WTC11 (cell line): ENCODE measurements at regions not wholly inside any gene's neighbourhood (a gene's known extent, or its start where the extent isn't known, plus 50 kb on each side); places are given as distances from the start of the nearest gene placed in this dataset.

Experiments used
- ATF2 ChIP-seq: sonication (generic); formaldehyde crosslinking; IDR thresholded peaks from 2 replicates; pipeline ENCODE4 v1.8.1; 2022; ENCODE audit warnings: low read depth, missing genetic modification reagents, borderline replicate concordance
- CTCF ChIP-seq: fragments of 200-600 bp; IDR thresholded peaks from 2 replicates; pipeline ENCODE4 v1.8.0; 2022; ENCODE audit warnings: antibody characterized with exemption
- GTF2I ChIP-seq: fragments of 250-450 bp; sonication (Bioruptor Pico); conservative IDR thresholded peaks from 2 replicates; pipeline ENCODE4 v1.4.0; 2021; ENCODE audit warnings: mild to moderate bottlenecking
- JUN ChIP-seq: sonication (generic); formaldehyde crosslinking; IDR thresholded peaks from 2 replicates; pipeline ENCODE4 v1.8.0; 2023; ENCODE audit warnings: mild to moderate bottlenecking, missing genetic modification reagents
- NFATC4 ChIP-seq: fragments of 250-450 bp; sonication (Bioruptor Pico); IDR thresholded peaks from 2 replicates; pipeline ENCODE4 v1.9.0; 2021; ENCODE audit warnings: mild to moderate bottlenecking
- NR3C1 ChIP-seq: sonication (generic); formaldehyde crosslinking; conservative IDR thresholded peaks from 2 replicates; pipeline ENCODE4 v1.8.1; 2023; ENCODE audit warnings: low read depth, mild to moderate bottlenecking, missing genetic modification reagents
- SMAD3 ChIP-seq: sonication (generic); formaldehyde crosslinking; IDR thresholded peaks from 2 replicates; pipeline ENCODE4 v1.8.0; 2022; ENCODE audit warnings: missing genetic modification reagents, mild to moderate bottlenecking, borderline replicate concordance
- SP1 ChIP-seq: sonication (generic); formaldehyde crosslinking; conservative IDR thresholded peaks from 2 replicates; pipeline ENCODE4 v1.8.1; 2022; ENCODE audit warnings: missing genetic modification reagents
- TP53 ChIP-seq: sonication (generic); formaldehyde crosslinking; IDR thresholded peaks from 2 replicates; pipeline ENCODE4 v1.8.1; 2023; ENCODE audit warnings: mild to moderate bottlenecking, missing genetic modification reagents
- ZBTB43 ChIP-seq: sonication (generic); formaldehyde crosslinking; IDR thresholded peaks from 2 replicates; pipeline ENCODE4 v1.8.1; 2023; ENCODE audit warnings: mild to moderate bottlenecking, missing genetic modification reagents
- ZNF121 ChIP-seq: sonication (generic); formaldehyde crosslinking; IDR thresholded peaks from 2 replicates; pipeline ENCODE4 v1.8.0; 2023; ENCODE audit warnings: missing genetic modification reagents
- TF ChIP-seq, protein P1 (sequence below): sonication (generic); formaldehyde crosslinking; IDR thresholded peaks from 2 replicates; pipeline ENCODE4 v1.8.0; 2022; ENCODE audit warnings: mild to moderate bottlenecking, missing genetic modification reagents
- TF ChIP-seq, protein P2 (sequence below): fragments of 250-450 bp; sonication (Bioruptor Pico); conservative IDR thresholded peaks from 2 replicates; pipeline ENCODE4 v1.9.0; 2021; ENCODE audit warnings: mild to moderate bottlenecking
- TF ChIP-seq, protein P3 (sequence below): sonication (generic); formaldehyde crosslinking; IDR thresholded peaks from 2 replicates; pipeline ENCODE4 v1.8.1; 2023; ENCODE audit warnings: mild to moderate bottlenecking, missing genetic modification reagents, moderate library complexity

DNA sequence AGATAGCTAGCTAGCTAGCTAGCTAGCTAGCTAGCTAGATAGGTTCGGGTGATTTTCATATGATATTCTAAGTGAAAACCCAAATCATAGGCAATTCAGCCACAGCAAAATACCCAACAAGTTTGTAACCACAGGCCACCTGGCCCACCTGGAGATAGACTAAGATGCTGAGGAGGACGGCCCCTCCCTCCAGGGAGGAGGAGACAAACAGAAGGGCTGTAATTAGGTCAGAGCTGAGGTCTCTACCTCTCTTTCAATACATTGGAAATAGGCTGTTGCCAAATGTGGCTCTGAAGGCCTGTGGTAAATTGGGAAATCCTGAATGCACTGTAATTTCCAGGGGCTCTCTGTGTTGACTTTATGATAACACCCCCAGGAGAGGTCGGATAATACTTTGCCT lies 382.2 kb downstream of the FGF9 start:
- TF ChIP-seq, protein P1, sequence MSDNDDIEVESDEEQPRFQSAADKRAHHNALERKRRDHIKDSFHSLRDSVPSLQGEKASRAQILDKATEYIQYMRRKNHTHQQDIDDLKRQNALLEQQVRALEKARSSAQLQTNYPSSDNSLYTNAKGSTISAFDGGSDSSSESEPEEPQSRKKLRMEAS (CRISPR knock-in tag): no peak
- TF ChIP-seq, protein P2, sequence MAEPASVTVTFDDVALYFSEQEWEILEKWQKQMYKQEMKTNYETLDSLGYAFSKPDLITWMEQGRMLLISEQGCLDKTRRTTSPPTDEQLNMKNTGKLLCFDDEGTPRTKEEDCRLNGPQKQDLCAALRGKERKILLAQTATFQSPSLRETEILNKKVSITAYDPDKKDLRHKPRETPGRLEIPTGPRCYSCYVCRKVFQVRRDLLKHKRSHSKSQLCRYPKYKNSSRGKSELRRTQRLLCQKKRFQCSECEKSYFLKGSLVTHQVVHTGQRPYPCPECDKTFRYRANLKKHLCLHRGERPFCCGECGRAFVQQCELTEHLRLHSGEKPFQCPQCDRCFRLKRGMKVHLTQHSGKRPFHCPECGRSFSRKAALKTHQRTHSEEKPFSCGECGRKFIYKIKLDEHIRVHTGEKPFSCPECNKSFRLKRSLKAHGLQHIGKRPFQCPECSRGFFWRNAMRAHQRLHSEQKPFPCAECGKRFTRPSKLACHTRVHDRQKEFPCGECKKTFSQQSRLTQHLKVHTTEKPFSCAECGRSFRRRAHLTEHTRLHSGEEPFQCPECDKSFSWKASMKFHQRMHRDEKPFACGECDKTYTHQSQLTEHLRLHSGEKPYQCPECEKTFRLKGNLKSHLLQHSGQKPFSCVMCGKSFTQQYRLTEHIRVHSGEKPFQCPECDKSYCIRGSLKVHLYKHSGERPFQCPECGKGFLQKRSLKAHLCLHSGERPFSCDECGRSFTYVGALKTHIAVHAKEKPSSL (CRISPR knock-in tag): no peak
- TF ChIP-seq CTCF (no peak), GTF2I (CRISPR knock-in tag) (no peak), TP53 (CRISPR knock-in tag) (no peak), ZNF121 (CRISPR knock-in tag) (no peak), ATF2 (CRISPR knock-in tag) (no peak), SP1 (CRISPR knock-in tag) (no peak), SMAD3 (no peak), ZBTB43 (CRISPR knock-in tag) (no peak), NFATC4 (no peak), NR3C1 (no peak), JUN (no peak)
- TF ChIP-seq, protein P3, sequence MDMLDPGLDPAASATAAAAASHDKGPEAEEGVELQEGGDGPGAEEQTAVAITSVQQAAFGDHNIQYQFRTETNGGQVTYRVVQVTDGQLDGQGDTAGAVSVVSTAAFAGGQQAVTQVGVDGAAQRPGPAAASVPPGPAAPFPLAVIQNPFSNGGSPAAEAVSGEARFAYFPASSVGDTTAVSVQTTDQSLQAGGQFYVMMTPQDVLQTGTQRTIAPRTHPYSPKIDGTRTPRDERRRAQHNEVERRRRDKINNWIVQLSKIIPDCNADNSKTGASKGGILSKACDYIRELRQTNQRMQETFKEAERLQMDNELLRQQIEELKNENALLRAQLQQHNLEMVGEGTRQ (CRISPR knock-in tag): no peak
